GM04504 (cell line): ENCODE measurements at regions not wholly inside any gene's neighbourhood (a gene's known extent, or its start where the extent isn't known, plus 50 kb on each side); places are given as distances from the start of the nearest gene placed in this dataset.

ENCODE experiments used
- DNase-seq: peaks from one replicate; pipeline ENCODE4 v3.0.0-alpha.2; 2012; ENCODE audit warnings: low read depth

DNA sequence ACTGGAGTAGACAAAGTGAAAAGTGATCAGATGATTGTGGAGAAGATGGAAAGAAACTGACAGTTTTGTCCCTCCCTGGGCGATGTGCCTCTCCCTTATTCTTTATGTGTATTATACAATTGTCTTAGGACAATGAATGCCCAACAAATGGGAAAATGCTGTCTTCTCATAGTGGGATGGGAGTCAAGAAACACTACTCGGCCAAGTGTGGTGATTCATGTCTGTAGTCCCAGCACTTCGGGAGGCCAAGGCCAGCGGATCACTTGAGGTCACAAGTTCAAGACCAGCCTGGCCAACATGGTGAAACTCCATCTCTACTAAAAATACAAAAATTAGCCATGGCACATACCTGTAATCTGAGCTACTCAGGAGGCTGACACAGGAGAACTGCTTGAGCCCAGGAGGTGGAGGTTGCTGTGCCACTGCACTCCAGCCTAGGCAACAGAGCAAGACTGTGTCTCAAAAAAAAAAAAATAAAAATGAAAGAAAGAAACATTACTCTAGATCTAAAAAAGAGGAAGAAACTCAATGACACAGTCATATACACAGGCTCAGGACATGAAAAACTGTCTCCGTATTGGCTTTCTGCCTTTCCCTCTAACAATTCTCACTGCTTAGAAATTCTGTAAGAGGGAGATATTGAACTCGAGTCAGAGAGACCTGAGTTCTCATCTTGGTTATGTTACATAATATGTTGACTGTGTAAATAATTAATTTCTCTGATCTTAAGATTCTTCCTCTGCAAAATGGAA lies 67.9 kb upstream of the TARS1 start:
- DNase-seq, result no peak

DNA sequence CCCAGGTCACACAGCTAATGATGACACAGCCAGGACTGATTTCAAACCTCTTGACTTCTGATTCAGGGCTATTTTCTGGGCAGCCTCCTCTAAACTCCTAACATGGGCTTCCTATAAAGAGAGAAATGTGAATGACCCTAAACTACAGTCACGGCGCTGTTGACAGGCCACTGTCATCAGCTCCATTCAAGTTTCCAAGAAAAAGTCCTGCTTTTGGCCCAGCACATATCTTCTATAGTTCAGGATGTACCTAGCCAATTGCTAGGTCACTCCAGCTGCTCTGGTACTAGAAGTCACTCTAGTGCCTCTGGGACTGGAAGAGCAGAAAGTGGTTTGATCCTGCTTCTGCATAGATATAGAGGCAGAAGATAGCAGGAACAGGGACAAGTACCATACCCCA lies 64.9 kb upstream of the TARS1 start:
- no peak for DNase-seq

DNA sequence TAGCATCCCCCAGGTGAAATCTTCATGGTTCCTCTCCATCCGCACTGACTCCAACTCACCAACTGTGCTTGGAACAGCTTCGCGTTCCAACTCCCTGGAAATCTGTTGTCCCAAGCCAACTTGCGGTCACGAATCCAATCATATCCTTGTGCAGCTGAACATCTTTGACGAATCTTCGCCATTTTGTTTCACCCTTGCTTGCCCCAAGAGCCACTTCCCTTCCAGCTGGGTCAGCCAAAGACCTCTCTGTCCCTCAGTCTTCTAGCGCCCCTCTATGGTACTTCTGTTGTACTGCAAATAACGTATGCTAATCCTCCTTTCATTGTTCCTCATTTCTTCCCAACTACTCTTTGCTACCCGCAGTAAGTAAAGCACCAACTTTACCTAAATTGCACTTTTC lies 61.0 kb upstream of the TARS1 start:
- no peak for DNase-seq

DNA sequence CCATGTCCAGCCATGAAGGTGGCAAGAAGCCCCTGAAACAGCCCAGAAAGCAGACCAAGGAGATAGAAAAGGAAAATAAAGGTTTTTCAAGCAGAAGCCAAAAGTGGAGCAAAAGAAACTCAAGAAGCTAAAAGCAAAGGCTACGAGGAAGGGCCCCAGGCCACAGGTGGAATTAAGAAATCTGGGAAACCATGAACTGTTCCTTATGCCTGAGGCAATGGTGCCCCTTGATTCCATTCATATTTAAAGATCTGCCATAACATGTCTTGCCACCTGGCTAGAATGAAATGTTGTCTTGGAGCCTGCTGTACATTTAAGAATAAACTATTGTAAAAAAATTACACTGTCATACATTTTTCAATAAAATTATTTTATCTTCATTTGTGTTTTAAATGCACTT lies 59.5 kb upstream of the TARS1 start:
- no peak for DNase-seq
